ENCODE measurements at regions not wholly inside any gene's neighbourhood (a gene's known extent, or its start where the extent isn't known, plus 50 kb on each side); places are given as distances from the start of the nearest gene placed in this dataset.

GRCh38 chr10:128927497-128928161, 539.4 kb upstream of the MGMT start:
- DNase-seq (ENCODE audit: low read depth in 2 of 2), result no peak

DNA sequence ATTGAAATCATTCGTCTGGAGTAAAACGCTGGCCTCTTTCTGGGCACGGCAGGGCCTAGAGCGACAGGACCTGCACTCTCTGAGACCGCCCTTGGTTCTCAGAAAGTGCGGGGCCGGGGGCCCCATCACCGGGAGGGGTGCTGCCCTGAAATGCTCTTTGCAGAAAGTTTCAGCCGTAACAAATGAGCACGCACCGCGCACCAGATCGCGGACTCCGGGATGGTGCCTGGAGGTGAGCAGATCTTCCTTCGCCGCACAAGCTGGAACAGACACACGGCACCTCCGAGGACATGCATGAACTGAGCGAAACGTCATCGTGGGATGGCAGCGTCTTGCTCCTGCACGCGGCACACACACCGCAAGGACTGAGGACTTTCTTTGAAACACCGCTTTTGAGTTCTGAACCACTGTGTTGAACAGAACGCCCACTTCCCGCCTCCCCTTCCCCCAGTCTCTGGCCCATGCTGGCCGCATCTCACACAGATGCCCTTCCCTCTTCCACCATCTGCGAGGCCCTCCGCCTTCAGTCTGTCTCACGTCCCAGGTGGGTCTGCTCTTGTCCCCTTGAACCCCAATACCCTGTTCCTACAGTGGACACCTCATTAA, 538.7 kb upstream of the MGMT start:
- no peak for DNase-seq (ENCODE audit: low read depth in 2 of 2)

- DNase-seq (ENCODE audit: low read depth in 2 of 2), result no peak
Observed at GRCh38 chr10:128929131-128929530, 537.9 kb upstream of the MGMT start.

DNA sequence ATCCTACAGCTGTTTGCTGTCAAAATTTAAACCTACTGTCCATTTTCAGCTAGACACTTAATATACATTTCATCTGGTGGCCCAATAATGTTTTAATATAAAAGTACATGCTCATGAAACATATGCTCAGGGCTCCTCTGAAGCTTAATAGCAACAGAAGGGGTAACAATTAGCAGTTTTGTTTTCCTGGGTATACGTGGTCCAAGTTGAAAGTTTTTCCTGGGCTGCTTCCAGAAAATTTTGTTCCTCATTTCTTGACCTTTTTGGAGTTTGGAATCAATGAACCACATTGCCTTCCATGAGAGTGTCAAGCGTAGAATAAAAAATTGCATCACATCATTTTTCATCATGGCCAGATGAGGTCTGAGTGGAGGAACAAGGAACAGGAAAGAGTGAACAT, 537.3 kb upstream of the MGMT start:
- no peak for DNase-seq (ENCODE audit: low read depth in 2 of 2)

- DNase-seq (ENCODE audit: low read depth in 2 of 2), result no peak
Observed at GRCh38 chr10:128930515-128930914, 536.5 kb upstream of the MGMT start.

DNA sequence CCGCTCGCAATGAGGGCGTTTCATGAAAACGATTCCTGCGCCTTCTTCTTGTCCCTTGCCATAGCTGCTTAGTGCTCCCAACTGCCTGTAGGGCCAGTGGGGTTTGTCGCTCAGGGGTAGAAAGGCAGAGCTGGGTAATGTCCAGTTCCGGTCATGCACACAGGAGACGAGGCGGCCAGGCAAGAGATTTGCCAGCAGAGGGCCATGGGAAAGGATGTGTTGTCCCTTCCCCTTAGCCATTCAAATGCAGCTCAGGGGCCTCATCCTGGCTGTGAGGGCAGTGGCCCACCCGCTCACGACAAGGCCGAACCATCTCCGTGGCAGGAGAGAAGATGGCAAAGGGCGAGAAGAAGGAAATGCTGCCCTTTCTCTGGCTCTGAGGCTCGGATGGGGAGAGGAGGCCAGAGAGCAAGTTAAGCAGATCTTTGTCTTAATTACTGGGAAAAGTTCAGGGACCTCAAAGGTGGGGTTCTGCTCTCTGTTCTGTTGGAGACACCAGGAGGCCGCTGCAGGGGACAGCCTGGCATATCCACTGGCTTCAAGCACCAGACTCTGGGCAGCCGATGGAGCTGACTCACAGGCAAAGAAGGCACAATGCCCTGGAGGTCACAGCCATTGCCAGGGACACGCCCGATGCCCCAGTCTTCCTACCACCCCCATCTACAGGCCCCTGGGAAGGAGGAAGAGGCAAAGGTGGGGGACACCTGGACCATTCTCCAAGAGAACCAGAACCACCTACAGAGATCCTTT, 534.8 kb upstream of the MGMT start:
- DNase-seq (ENCODE audit: low read depth in 2 of 2), result no peak

DNA sequence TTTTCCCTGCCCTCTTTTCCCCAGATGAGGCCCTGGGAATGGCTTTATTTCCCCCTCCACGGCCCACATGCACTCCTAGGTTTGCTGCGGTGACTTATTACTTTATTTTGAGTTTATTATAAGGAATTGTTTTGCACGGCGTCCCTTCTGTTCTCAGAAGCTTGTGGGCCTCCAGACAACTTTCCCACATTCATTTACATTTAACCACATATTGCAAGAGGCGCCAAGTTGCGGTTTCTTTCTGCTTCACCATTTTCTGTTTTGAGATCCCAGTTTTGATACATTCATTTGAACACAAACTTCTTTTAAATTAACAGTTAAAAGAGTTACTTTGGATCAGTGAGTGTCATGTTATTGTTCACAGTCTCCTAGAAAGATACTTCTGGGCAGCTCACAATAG, 532.5 kb upstream of the MGMT start:
- DNase-seq (ENCODE audit: low read depth in 2 of 2), result no peak

GRCh38 chr10:128936392-128936791, 530.6 kb upstream of the MGMT start:
- no peak for DNase-seq (ENCODE audit: low read depth in 2 of 2)

GRCh38 chr10:128938558-128938957, 528.5 kb upstream of the MGMT start:
- no peak for DNase-seq (ENCODE audit: low read depth in 2 of 2)

DNA sequence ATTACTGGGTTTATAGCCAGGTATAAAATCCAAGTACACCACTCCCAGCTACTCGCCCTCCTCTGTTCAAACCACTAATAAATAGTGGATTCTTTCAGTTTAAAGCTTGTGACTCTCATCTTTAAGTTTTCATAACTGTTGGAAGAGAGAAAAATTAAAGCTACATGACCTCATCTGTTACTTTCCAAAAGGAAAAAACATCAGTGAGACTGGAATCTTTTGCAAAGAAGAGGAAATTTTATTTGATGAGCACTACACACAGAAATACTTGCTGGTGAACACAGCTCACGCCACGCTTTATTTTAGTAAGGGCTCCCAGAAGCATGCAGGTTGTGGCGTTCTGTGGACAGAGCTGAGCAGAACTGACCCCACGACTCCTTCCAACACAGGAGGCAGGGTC, 527.0 kb upstream of the MGMT start:
- no peak for DNase-seq (ENCODE audit: low read depth in 2 of 2)

DNA sequence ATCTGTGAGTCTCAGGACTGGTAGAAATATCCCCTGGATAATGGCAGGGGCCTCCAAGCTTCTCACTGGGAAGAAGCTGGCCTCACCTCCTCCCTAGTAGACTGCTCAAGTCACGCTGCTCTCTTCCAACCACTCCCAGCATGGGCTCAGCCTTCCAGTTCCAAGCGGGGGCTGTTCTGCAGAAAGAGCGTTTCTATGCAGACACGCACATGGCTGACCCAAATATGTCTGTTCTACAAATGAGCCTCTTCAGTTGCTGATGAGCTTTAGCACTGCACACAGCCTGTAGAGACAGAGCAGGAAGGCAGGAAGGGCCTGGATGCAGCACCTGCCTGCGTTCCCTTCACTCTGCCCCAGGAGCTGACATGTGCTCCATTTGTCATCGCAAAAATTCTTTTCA, 523.9 kb upstream of the MGMT start:
- DNase-seq (ENCODE audit: low read depth in 2 of 2), result no peak

DNA sequence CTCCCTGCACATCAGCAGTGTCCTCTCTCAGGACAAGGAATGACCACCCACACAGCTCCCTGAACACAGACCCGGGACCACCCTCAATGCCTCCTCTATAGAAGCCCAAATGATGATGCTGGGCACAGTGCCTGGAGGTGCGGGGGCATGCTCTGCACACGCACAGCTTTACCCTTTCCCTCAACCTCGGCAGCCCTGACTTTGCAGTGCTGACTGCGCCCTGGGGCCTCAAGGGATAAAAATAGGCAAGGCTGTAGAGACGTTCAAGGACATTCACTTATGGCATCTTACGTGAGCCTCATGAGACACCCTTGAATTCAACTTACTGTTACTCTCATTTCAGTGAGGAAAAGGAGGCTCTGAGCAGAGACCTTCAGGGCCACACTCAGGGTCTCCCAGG, 521.6 kb upstream of the MGMT start:
- no peak for DNase-seq (ENCODE audit: low read depth in 2 of 2)

- DNase-seq (ENCODE audit: low read depth in 2 of 2), result no peak
Observed at GRCh38 chr10:128950159-128950915, 516.7 kb upstream of the MGMT start.

DNA sequence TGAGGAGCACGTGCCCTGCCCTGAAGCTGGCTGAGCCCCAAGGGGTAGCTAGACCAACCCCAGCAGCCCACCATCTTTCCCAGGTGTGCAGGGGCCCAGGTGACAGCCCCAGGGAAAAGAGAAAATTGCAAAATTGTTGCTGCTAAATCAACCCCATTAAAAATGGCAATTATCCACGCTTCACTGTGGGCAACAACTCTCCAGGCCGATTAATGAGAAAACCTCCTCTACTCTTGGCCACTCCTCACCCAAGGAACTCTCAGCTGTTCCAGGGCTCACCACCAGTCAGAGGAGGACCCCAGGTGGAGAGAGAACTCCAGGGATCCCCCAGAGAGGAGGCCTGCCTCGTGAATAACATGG, 516.1 kb upstream of the MGMT start:
- DNase-seq (ENCODE audit: low read depth in 2 of 2), result no peak

DNA sequence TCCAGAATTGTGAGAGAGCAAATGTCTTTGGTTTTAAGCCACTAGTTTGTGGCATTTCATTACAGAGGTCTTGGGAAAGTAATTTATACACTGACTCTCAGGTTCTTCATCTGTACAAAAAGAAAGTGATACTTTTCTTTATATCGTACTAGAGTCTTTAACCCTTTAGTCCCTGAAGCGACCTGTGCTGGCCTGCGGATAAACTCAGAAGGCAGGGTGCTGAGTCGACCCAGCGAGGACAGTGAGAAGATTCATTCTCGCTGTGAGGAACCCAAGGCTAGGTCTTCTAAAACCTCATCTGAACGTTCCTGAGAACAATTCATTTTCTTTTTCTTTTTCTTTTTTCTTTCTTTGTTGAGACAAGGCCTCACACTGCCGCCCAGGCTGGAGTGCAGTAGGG, 514.2 kb upstream of the MGMT start:
- DNase-seq (ENCODE audit: low read depth in 2 of 2), result no peak

GRCh38 chr10:128956149-128956548, 510.9 kb upstream of the MGMT start:
- DNase-seq (ENCODE audit: low read depth in 2 of 2), result no peak

GRCh38 chr10:128957221-128957620, 509.8 kb upstream of the MGMT start:
- DNase-seq (ENCODE audit: low read depth in 2 of 2), result no peak

GRCh38 chr10:128958834-128959690, 508.0 kb upstream of the MGMT start:
- DNase-seq (ENCODE audit: low read depth in 2 of 2), result no peak

GRCh38 chr10:128959746-128960145, 507.3 kb upstream of the MGMT start:
- DNase-seq (ENCODE audit: low read depth in 2 of 2), result no peak

DNA sequence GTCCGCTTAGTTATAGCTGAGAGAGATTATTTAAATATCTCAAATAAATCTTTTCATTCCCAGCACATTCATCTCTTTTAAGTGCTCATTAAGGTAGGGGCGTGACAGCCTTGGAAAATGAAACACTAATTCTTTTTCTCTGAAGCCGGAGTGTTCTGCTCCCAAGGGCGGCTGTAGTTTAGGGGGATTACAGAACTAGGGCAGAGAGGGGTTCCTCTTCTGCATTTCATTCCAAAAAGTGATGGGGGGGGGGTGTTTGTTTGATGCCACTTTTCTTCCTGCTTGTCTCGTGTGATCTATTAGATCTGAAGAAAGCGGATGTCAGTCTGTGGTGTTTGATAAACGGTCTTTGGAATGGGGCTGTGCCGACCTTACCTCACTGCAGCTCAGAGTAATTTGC, 506.5 kb upstream of the MGMT start:
- DNase-seq (ENCODE audit: low read depth in 2 of 2), result no peak

DNA sequence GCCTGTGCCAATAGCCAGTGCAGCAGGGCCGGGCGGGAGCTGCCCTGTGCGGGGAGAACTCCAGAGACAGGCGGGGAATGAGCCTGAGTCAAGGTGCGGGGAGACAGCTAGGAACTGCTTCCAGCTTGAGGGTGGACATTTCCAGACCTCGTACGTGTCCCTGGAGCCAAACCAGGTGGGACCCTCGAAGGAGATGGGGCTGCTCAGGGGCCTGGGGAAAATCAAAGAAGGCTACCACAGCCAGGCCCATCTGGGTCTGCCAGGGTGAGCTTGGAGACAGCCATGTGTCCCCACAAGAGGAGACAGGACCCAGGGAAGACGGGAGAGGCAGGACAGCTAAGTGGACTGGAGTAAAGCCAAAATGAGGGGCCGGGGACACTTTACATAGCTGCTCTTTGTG, 504.9 kb upstream of the MGMT start:
- no peak for DNase-seq (ENCODE audit: low read depth in 2 of 2)

Data from stimulated activated CD4-positive, alpha-beta T cell treated with anti-CD3 and anti-CD28 coated beads, Interleukin-1b, Interleukin-23, amount 100 ng/mL, for 4 hours (primary cell).